CD4-positive, alpha-beta T cell (primary cell): ENCODE measurements at regions not wholly inside any gene's neighbourhood (a gene's known extent, or its start where the extent isn't known, plus 50 kb on each side); places are given as distances from the start of the nearest gene placed in this dataset.

ENCODE experiments used
- ATAC-seq: fragments of 200-7000 bp; cut with Tn5 transposase; one replicate; pipeline ENCODE4 v1.10.0; 2022; ENCODE audit warnings: mild to moderate bottlenecking; ENCODE audit not compliant: poor library complexity
- CTCF ChIA-PET: fragments of 350-600 bp; sonication (Branson Sonifier 250); formaldehyde crosslinking; loops from one replicate; lab custom pipeline; 2021; ENCODE audit warnings: antibody characterized with exemption, inconsistent platforms; lab: Charles Lee
- POLR2A ChIA-PET: fragments of 350-600 bp; sonication (Branson Sonifier 250); formaldehyde crosslinking; loops from one replicate; lab custom pipeline; 2021; ENCODE audit warnings: antibody characterized with exemption, inconsistent platforms; lab: Charles Lee
- DNase-seq, 14 experiments: peaks; one replicate each; pipeline ENCODE4 v3.0.0-alpha.2; 2013 to 2020; ENCODE audit warnings: mixed read lengths in 2 of 14
- H3K27ac ChIP-seq, 2 donors: one replicate each; pipeline versions ENCODE4 v1.5.1 to v1.7.0; 2013; ENCODE audit warnings: low read length in 2 of 2, low read depth in 1 of 2, mild to moderate bottlenecking in 1 of 2
- H3K27me3 ChIP-seq, 2 experiments: 1 replicate in 1 of 2; 2 replicates in 1 of 2; pipeline versions ENCODE4 v1.6.1 to v1.7.0; 2013; ENCODE audit warnings: low read length in 2 of 2, control low read depth in 1 of 2, mild to moderate bottlenecking in 1 of 2, moderate library complexity in 1 of 2; ENCODE audit not compliant: insufficient read depth in 2 of 2, control insufficient read depth in 1 of 2
- H3K36me3 ChIP-seq: one replicate; pipeline ENCODE4 v1.6.1; 2013; ENCODE audit warnings: low read length, control low read depth; ENCODE audit not compliant: insufficient read depth
- H3K4me1 ChIP-seq: one replicate; pipeline ENCODE4 v1.6.1; 2013; ENCODE audit warnings: low read length, control low read depth; ENCODE audit not compliant: insufficient read depth
- H3K4me3 ChIP-seq: one replicate; pipeline ENCODE4 v1.5.1; 2013; ENCODE audit warnings: mild to moderate bottlenecking, low read length, moderate library complexity
- H3K9me3 ChIP-seq, 2 experiments: 1 replicate in 1 of 2; 2 replicates in 1 of 2; pipeline versions ENCODE4 v1.6.1 to v1.7.0; 2013; ENCODE audit warnings: low read length in 2 of 2, mild to moderate bottlenecking in 2 of 2, control low read depth in 1 of 2, moderate library complexity in 1 of 2; ENCODE audit not compliant: control insufficient read depth in 1 of 2, insufficient read depth in 1 of 2
- H3K27ac Mint-ChIP-seq: one replicate; pipeline ENCODE4 v1.8.0; 2020; ENCODE audit warnings: mixed read lengths
- H3K27me3 Mint-ChIP-seq: one replicate; pipeline ENCODE4 v1.8.0; 2021; ENCODE audit warnings: mixed read lengths
- H3K36me3 Mint-ChIP-seq: one replicate; pipeline ENCODE4 v1.8.0; 2021; ENCODE audit warnings: low read depth, mixed read lengths
- H3K4me1 Mint-ChIP-seq: one replicate; pipeline ENCODE4 v1.8.0; 2021; ENCODE audit warnings: low read depth, mixed read lengths
- H3K4me3 Mint-ChIP-seq: one replicate; pipeline ENCODE4 v1.8.0; 2020; ENCODE audit warnings: mild to moderate bottlenecking, mixed read lengths
- H3K9me3 Mint-ChIP-seq: one replicate; pipeline ENCODE4 v1.8.0; 2020; ENCODE audit warnings: mixed read lengths
- intact Hi-C, 2 experiments: fragments of 100-400 bp; cut with DNase I in 1 of 2; cut with micrococcal nuclease in 1 of 2; formaldehyde crosslinking; loops; one replicate each; pipeline versions ENCODE4 v1.15.1 to v1.9.0; 2023 to 2025; cut with DNase I, micrococcal nuclease
- TF ChIP-seq, protein P1 (sequence below): fragments of 200-600 bp; IDR thresholded peaks from one replicate; pipeline ENCODE4 v1.8.0; 2022; ENCODE audit warnings: antibody characterized with exemption, mild to moderate bottlenecking

DNA sequence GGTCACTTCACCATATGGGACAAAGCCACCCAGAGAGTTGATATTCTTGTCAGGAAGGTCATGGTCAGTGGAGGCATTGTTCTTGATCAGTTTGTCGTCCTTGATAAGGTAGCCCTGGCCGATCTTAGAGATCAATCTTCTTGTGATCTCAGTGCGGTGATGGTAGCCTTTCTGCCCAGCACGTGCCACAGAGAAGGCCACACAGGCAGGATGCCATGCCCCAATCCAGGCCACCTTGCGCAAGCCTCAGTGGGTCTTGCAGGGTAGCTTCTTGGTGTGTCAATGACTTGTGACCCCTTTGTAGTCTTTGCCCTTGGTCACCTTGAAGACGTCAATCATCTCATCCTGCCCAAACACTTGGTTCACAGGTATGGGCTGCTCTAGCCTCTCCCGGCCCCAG is 143.9 kb upstream of the ASB18 start:
- H3K4me1 Mint-ChIP-seq: no peaks in the 10 kb centered on the region
- TF ChIP-seq, protein P1, sequence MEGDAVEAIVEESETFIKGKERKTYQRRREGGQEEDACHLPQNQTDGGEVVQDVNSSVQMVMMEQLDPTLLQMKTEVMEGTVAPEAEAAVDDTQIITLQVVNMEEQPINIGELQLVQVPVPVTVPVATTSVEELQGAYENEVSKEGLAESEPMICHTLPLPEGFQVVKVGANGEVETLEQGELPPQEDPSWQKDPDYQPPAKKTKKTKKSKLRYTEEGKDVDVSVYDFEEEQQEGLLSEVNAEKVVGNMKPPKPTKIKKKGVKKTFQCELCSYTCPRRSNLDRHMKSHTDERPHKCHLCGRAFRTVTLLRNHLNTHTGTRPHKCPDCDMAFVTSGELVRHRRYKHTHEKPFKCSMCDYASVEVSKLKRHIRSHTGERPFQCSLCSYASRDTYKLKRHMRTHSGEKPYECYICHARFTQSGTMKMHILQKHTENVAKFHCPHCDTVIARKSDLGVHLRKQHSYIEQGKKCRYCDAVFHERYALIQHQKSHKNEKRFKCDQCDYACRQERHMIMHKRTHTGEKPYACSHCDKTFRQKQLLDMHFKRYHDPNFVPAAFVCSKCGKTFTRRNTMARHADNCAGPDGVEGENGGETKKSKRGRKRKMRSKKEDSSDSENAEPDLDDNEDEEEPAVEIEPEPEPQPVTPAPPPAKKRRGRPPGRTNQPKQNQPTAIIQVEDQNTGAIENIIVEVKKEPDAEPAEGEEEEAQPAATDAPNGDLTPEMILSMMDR: no peak
- H3K36me3 ChIP-seq: no peaks in the 10 kb centered on the region
- H3K4me3 ChIP-seq: no peak overlapping the region
- DNase-seq (no peak), ATAC-seq (no peak)
- no peaks in the 10 kb centered on the region for H3K9me3 Mint-ChIP-seq
- peaks cover 0 to 10% of the 10 kb centered on the region in 2 experiments for H3K9me3 ChIP-seq
- ChIA-PET CTCF (no interaction called here), POLR2A (no interaction called here)
- H3K4me3 Mint-ChIP-seq: no peak overlapping the region
- no peaks in the 10 kb centered on the region for H3K4me1 ChIP-seq
- no peak overlapping the region for H3K27ac Mint-ChIP-seq
- H3K36me3 Mint-ChIP-seq: no peaks in the 10 kb centered on the region
- H3K27me3 ChIP-seq: no peaks in the 10 kb centered on the region
- H3K27ac ChIP-seq: no peak overlapping the region
- H3K27me3 Mint-ChIP-seq: peaks cover 21% of the 10 kb centered on the region
- intact Hi-C loops: no loop called here

DNA sequence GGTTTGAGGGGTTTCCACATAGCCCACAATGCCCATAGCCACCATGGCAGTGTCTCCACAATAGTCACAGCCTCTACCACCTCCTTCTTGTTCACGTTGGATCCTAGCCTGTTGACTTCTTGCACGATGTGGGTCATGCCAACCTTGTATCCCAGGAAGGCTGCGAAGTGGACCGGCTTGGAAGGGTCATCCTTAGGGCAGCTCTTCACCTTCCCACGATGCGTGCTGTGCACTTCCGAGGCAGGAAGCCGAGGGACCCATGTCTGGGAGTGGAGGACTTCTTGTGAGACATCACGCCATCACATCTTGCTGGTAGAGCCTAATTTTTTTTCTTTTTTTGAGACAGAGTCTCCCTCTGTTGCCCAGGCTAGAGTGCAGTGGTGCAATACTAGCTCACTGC is 144.6 kb upstream of the ASB18 start:
- no peak overlapping the region for H3K27ac Mint-ChIP-seq
- POLR2A ChIA-PET: no interaction called here
- TF ChIP-seq, protein P1: no peak
- peaks cover 22% of the 10 kb centered on the region for H3K27me3 Mint-ChIP-seq
- H3K4me3 Mint-ChIP-seq: no peak overlapping the region
- Histone ChIP-seq H3K36me3 (no peaks in the 10 kb centered on the region), H3K4me3 (no peak overlapping the region), H3K9me3 (peaks cover 0 to 10% of the 10 kb centered on the region in 2 experiments), H3K27me3 (no peaks in the 10 kb centered on the region), H3K27ac (no peak overlapping the region), H3K4me1 (no peaks in the 10 kb centered on the region)
- DNase-seq: no peak
- intact Hi-C loops: no loop called here
- H3K4me1 Mint-ChIP-seq: no peaks in the 10 kb centered on the region
- no peaks in the 10 kb centered on the region for H3K36me3 Mint-ChIP-seq
- no peak for ATAC-seq
- CTCF ChIA-PET: no interaction called here
- no peaks in the 10 kb centered on the region for H3K9me3 Mint-ChIP-seq

DNA sequence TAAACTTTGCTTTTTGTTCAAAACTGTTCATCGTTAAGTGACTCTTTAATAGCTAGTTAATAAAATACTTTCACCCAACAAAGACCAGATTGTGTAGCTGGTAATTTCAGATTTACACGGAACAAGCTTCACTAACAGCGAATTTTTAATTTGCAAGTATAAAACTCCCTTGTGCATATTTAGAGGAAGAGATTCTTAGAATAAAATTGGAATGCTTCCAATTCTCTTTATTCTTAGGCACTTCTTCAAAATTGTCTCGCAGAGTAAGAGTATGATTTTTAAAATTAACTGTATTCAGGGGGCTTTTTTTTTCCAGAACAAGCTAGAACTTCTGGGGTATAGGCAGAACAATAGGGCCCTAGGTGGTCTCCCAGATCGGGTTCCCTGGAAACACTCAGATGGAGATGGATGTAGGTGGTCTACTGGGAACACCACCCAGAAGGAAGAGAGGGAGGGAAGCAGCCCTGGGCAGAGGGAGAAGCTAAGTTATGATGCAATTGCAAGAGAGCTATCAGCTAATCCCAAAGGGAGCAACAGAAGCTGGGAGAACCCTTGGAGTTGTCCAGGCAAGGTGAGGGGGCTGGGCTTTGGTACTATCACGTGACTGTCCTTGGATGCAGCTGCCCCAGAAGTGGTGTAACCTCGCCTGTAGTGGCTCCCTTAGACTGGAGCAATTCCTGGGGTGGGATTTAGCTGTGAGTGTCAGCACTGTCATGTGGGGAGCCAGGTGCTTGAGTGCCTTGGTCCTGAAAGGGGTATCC is 151.7 kb upstream of the ASB18 start:
- Mint-ChIP-seq H3K27me3 (peaks cover 58% of the 10 kb centered on the region), H3K27ac (no peak overlapping the region), H3K4me3 (no peak overlapping the region), H3K9me3 (no peaks in the 10 kb centered on the region), H3K36me3 (no peaks in the 10 kb centered on the region), H3K4me1 (no peaks in the 10 kb centered on the region)
- Histone ChIP-seq H3K9me3 (no peaks in the 10 kb centered on the region), H3K27ac (no peak overlapping the region), H3K36me3 (no peaks in the 10 kb centered on the region), H3K27me3 (peaks cover 5% of the 10 kb centered on the region in 2 experiments), H3K4me3 (no peak overlapping the region), H3K4me1 (no peaks in the 10 kb centered on the region)
- DNase-seq (no peak), ATAC-seq (no peak)
- TF ChIP-seq, protein P1: no peak
- POLR2A ChIA-PET: no interaction called here
- CTCF ChIA-PET: no interaction called here
- intact Hi-C loops: no loop called here
